BLaER1 (cell line): ENCODE measurements at regions not wholly inside any gene's neighbourhood (a gene's known extent, or its start where the extent isn't known, plus 50 kb on each side); places are given as distances from the start of the nearest gene placed in this dataset.
"Not testable (repeated sequence)": the region's sequence is repeated elsewhere in the genome, so short reads cannot be mapped to it uniquely, and the experiment has no call there.

ENCODE experiments used
- H3K27ac ChIP-seq: shearing (Covaris generic); formaldehyde crosslinking; 2 replicates; pipeline ENCODE4 v1.8.1; 2022
- H3K27me3 ChIP-seq: shearing (Covaris generic); formaldehyde crosslinking; 2 replicates; pipeline ENCODE4 v1.8.1; 2022
- H3K36me3 ChIP-seq: shearing (Covaris generic); formaldehyde crosslinking; 2 replicates; pipeline ENCODE4 v1.8.1; 2022
- H3K4me1 ChIP-seq: shearing (Covaris generic); formaldehyde crosslinking; 2 replicates; pipeline ENCODE4 v1.8.1; 2022
- H3K4me2 ChIP-seq: shearing (Covaris generic); formaldehyde crosslinking; 2 replicates; pipeline ENCODE4 v1.8.1; 2022
- H3K4me3 ChIP-seq: shearing (Covaris generic); formaldehyde crosslinking; 2 replicates; pipeline ENCODE4 v1.8.1; 2022
- H3K9ac ChIP-seq: shearing (Covaris generic); formaldehyde crosslinking; 2 replicates; pipeline ENCODE4 v1.8.1; 2022
- H3K9me3 ChIP-seq: shearing (Covaris generic); formaldehyde crosslinking; 2 replicates; pipeline ENCODE4 v1.8.1; 2022
- H4K20me1 ChIP-seq: shearing (Covaris generic); formaldehyde crosslinking; 2 replicates; pipeline ENCODE4 v1.8.1; 2022
- Cebpa-rat ChIP-seq: shearing (Covaris generic); IDR thresholded peaks from 2 replicates; pipeline ENCODE4 v1.8.1; 2022

DNA sequence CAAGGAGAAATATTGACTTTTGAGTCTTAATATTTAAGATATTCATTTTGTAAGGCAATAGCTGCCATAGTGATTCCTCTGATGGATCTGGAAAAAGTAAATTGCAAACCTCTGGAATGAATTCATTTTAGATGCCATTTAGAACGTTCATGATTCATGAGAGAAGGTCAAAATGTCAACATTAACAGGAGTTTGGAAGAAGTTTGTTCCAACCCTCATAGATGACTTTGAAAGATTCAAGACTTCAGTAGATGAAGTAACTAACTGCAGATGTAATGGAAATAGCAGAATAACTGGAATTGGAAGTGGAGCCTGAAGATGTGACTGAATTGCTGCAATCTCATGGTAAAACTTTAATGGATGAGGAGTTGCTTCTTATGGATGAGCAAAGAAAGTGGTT is 100.9 kb upstream of the CCN2 start:
- no peaks in the 10 kb centered on the region for H3K27me3 ChIP-seq
- H3K4me1 ChIP-seq: no peaks in the 10 kb centered on the region
- H4K20me1 ChIP-seq: no peaks in the 10 kb centered on the region
- no peak overlapping the region for H3K9ac ChIP-seq
- H3K4me2 ChIP-seq: no peak overlapping the region
- no peaks in the 10 kb centered on the region for H3K36me3 ChIP-seq
- peaks cover 21% of the 10 kb centered on the region for H3K9me3 ChIP-seq
- TF ChIP-seq Cebpa-rat: no peak
- no peak overlapping the region for H3K27ac ChIP-seq
- no peak overlapping the region for H3K4me3 ChIP-seq

DNA sequence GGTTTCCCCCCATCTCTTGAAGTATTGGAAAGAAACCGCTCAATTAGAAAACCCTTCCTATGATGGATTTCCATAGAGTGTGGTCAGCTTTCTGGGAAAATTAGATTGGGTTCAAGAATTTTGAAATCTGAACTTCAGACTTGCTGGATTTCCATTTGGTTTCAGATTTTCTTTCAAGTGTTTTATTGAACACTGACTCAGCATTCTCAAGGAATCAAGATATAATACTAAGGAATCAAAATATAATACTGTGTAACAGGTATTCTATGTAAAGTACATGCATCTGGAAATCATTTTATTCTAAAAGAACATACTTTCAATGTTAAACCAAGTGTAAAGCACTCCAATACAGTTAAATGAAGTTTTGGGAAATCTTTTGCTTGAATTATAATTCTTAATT is 94.7 kb upstream of the CCN2 start:
- no peak for TF ChIP-seq Cebpa-rat
- H3K27ac ChIP-seq: no peak overlapping the region
- no peaks in the 10 kb centered on the region for H4K20me1 ChIP-seq
- no peaks in the 10 kb centered on the region for H3K36me3 ChIP-seq
- H3K9me3 ChIP-seq: peaks cover 25% of the 10 kb centered on the region
- H3K4me1 ChIP-seq: no peaks in the 10 kb centered on the region
- no peak overlapping the region for H3K4me2 ChIP-seq
- H3K9ac ChIP-seq: no peak overlapping the region
- H3K27me3 ChIP-seq: no peaks in the 10 kb centered on the region
- no peak overlapping the region for H3K4me3 ChIP-seq

DNA sequence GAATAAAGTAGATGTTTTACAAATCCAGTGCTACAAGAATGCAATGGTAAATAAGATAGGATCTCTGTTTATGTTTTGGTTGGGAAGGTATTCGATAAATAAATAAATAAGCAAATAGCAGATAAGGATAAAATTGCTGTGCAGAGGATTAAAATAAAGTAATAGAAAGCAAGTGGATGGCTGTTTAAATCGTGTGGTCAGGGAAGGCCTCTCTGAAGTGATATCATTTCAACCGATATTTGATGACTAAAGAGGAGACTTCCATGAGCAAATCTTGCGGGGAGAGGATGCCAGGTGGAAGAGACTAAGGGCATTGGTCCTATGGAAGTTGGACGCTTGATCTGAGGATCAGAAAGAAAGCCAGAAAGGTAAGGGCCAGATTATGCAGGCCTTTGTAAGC is 92.0 kb upstream of the CCN2 start:
- no peak overlapping the region for H3K9ac ChIP-seq
- TF ChIP-seq Cebpa-rat: no peak
- H3K27me3 ChIP-seq: no peaks in the 10 kb centered on the region
- no peaks in the 10 kb centered on the region for H3K4me1 ChIP-seq
- H3K9me3 ChIP-seq: peaks cover 21% of the 10 kb centered on the region
- no peaks in the 10 kb centered on the region for H4K20me1 ChIP-seq
- H3K36me3 ChIP-seq: no peaks in the 10 kb centered on the region
- H3K4me3 ChIP-seq: no peak overlapping the region
- no peak overlapping the region for H3K27ac ChIP-seq
- no peak overlapping the region for H3K4me2 ChIP-seq

GRCh38 chr6:132041706-132042105 is 90.5 kb upstream of the CCN2 start:
- no peaks in the 10 kb centered on the region for H3K36me3 ChIP-seq
- H4K20me1 ChIP-seq: no peaks in the 10 kb centered on the region
- H3K27ac ChIP-seq: no peak overlapping the region
- no peak overlapping the region for H3K9ac ChIP-seq
- no peak overlapping the region for H3K4me3 ChIP-seq
- peaks cover 19% of the 10 kb centered on the region for H3K9me3 ChIP-seq
- H3K4me2 ChIP-seq: no peak overlapping the region
- peaks cover 6% of the 10 kb centered on the region; the same call in 1 of the 2 replicates for H3K4me1 ChIP-seq
- TF ChIP-seq Cebpa-rat: no peak
- H3K27me3 ChIP-seq: no peaks in the 10 kb centered on the region

DNA sequence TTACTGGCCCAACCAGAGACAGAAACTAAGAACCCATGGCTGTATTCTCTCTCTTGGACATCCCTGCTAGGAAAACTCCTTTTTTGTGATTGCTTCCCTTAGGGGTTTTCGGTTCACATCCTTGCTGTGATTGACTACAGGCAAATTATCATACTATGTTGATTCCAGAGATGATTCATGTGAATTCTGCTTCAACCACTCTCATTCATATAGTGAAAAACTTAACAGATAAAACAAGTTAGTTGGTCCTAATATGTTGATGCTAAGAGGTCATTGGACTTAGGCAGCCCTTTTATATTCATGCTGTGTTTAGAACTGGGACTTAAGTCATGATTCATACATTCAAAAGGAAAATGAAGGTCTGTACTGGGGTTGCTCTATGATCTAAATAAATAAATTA is 76.9 kb upstream of the CCN2 start:
- TF ChIP-seq Cebpa-rat: no peak
- H3K36me3 ChIP-seq: no peaks in the 10 kb centered on the region
- no peaks in the 10 kb centered on the region for H3K27me3 ChIP-seq
- no peak overlapping the region for H3K9ac ChIP-seq
- H3K4me3 ChIP-seq: no peak overlapping the region
- no peaks in the 10 kb centered on the region for H3K4me1 ChIP-seq
- no peak overlapping the region for H3K4me2 ChIP-seq
- no peak overlapping the region for H3K27ac ChIP-seq
- H4K20me1 ChIP-seq: no peaks in the 10 kb centered on the region
- H3K9me3 ChIP-seq: peaks cover 6% of the 10 kb centered on the region

- H3K9ac ChIP-seq: no peak overlapping the region
- TF ChIP-seq Cebpa-rat: no peak
- H3K27me3 ChIP-seq: no peaks in the 10 kb centered on the region
These were observed 74.3 kb upstream of the CCN2 start for GRCh38 chr6:132025468-132025867.

DNA sequence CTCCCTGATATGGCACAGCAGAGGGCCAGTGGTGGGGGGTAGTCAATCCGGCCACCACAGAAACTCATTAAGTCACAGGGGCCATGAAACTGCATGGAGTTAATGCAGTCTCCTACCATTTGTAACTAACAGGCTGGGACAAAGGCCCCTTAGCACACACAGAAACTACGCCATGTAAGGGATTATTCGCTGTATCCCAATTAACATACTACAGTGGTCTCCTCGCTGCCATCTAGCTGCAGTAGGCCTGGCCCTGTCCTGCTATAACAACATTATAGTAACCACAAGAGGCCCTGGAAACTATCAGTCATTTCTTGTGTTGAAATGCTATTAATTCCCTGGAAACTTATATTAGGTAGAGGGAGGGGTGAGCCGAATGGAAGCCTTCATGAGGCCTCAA is 72.3 kb upstream of the CCN2 start:
- Histone ChIP-seq H3K4me3 (no peak overlapping the region), H3K4me1 (peaks cover 27% of the 10 kb centered on the region), H3K9me3 (peaks cover 20% of the 10 kb centered on the region), H3K4me2 (no peak overlapping the region), H3K27ac (no peak overlapping the region), H4K20me1 (no peaks in the 10 kb centered on the region), H3K9ac (no peak overlapping the region), H3K27me3 (no peaks in the 10 kb centered on the region), H3K36me3 (no peaks in the 10 kb centered on the region)
- no peak for TF ChIP-seq Cebpa-rat

More at GRCh38 chr6:132025468-132025867, 74.3 kb upstream of the CCN2 start:
- H3K4me3 ChIP-seq: no peak overlapping the region
- no peak overlapping the region for H3K27ac ChIP-seq
- H3K4me2 ChIP-seq: no peak overlapping the region
- no peaks in the 10 kb centered on the region for H4K20me1 ChIP-seq
- H3K36me3 ChIP-seq: no peaks in the 10 kb centered on the region
- peaks cover 7% of the 10 kb centered on the region for H3K4me1 ChIP-seq
- H3K9me3 ChIP-seq: peaks cover 20% of the 10 kb centered on the region

- Histone ChIP-seq H3K4me1 (peaks cover 44% of the 10 kb centered on the region), H4K20me1 (no peaks in the 10 kb centered on the region), H3K4me2 (no peak overlapping the region), H3K27me3 (no peaks in the 10 kb centered on the region), H3K36me3 (no peaks in the 10 kb centered on the region), H3K27ac (peak overlapping the region; percentile 86; the same call in 1 of the 2 replicates), H3K9me3 (peaks cover 20% of the 10 kb centered on the region), H3K4me3 (no peak overlapping the region), H3K9ac (no peak overlapping the region)
- no peak for TF ChIP-seq Cebpa-rat
These were observed 70.6 kb upstream of the CCN2 start for GRCh38 chr6:132021552-132022375.

GRCh38 chr6:132020918-132021317 is 69.7 kb upstream of the CCN2 start:
- H3K27me3 ChIP-seq, H3K4me3 ChIP-seq, H3K36me3 ChIP-seq, H3K9ac ChIP-seq, H4K20me1 ChIP-seq: not testable (repeated sequence)
- peak overlapping the region; percentile 63 for H3K4me2 ChIP-seq
- peaks cover 20% of the 10 kb centered on the region for H3K9me3 ChIP-seq
- H3K27ac ChIP-seq: peak overlapping the region; percentile 86
- H3K4me1 ChIP-seq: peaks cover 48% of the 10 kb centered on the region

DNA sequence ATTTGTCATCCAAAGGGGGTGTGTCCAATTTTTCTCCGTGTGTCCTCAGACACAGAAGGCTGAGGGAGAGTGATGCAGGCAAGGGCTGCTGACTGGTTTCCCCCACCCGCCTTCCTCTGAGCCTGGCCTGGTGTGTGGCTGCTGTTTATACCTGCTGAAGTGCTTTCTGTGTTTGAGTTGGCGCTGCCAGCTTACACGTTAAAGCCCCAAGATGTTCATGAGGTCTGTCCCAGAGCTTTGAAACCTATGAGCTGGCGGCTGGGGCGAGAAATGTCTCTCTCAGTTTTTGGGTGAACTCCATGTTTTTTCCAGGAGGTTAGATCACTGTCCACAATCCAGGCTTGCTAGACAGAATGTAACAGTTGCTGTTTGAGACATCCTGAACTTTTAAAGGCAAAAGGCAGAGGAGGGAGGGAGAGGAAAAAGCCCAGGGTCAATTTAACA is 69.0 kb upstream of the CCN2 start:
- Histone ChIP-seq H3K4me2 (peak overlapping the region; percentile 63), H3K9me3 (peaks cover 22% of the 10 kb centered on the region), H3K27me3 (no peaks in the 10 kb centered on the region), H3K27ac (peak overlapping the region; percentile 86), H3K36me3 (no peaks in the 10 kb centered on the region), H3K4me1 (peaks cover 48% of the 10 kb centered on the region), H3K4me3 (0 out of 2 replicates have a peak overlapping the region, but pooled peaks have one; percentile 8), H3K9ac (peak overlapping the region; percentile 68), H4K20me1 (no peaks in the 10 kb centered on the region)
- TF ChIP-seq Cebpa-rat: no peak
